ENCODE measurements at regions not wholly inside any gene's neighbourhood (a gene's known extent, or its start where the extent isn't known, plus 50 kb on each side); places are given as distances from the start of the nearest gene placed in this dataset.
"Not testable (repeated sequence)": the region's sequence is repeated elsewhere in the genome, so short reads cannot be mapped to it uniquely, and the experiment has no call there.

- not testable (repeated sequence) for TF ChIP-seq CTCF, POLR2A (IDR thresholded peaks at IDR 0.05)
Measured at GRCh38 chr21:7744406-7745099, 2776.8 kb upstream of the TPTE start.
